CD14-positive monocyte (primary cell): ENCODE measurements at regions not wholly inside any gene's neighbourhood (a gene's known extent, or its start where the extent isn't known, plus 50 kb on each side); places are given as distances from the start of the nearest gene placed in this dataset.

Source experiments
- DNase-seq, 3 donors: peaks; one replicate each; pipeline ENCODE4 v3.0.0-alpha.2; 2011 to 2022
- H2AFZ ChIP-seq: 2 replicates; pipeline ENCODE4 v1.6.0; 2012; ENCODE audit warnings: mild to moderate bottlenecking, low read depth, low read length, inconsistent platforms; ENCODE audit not compliant: insufficient read depth, poor library complexity, severe bottlenecking
- H3K27ac ChIP-seq, 2 donors: 1 replicate in 1 of 2; 2 replicates in 1 of 2; pipeline ENCODE4 v1.5.1; 2012 to 2013; ENCODE audit warnings: low read length in 2 of 2, control low read depth in 1 of 2, inconsistent platforms in 1 of 2, low read depth in 1 of 2, mild to moderate bottlenecking in 1 of 2
- H3K27me3 ChIP-seq, 2 donors: one replicate each; pipeline versions ENCODE4 v1.6.0 to v1.6.1; 2011 to 2013; ENCODE audit warnings: low read length in 2 of 2; ENCODE audit not compliant: control insufficient read depth in 2 of 2, insufficient read depth in 2 of 2
- H3K36me3 ChIP-seq, 2 donors: replicated peaks in 1 of 2; 1 replicate in 1 of 2; 2 replicates in 1 of 2; pipeline versions ENCODE4 v1.5.1 to v1.6.1; 2012 to 2013; ENCODE audit warnings: low read length in 2 of 2, control low read depth in 1 of 2, inconsistent platforms in 1 of 2, mild to moderate bottlenecking in 1 of 2; ENCODE audit not compliant: insufficient read depth in 2 of 2, control insufficient read depth in 1 of 2
- H3K4me1 ChIP-seq, 2 donors: 1 replicate in 1 of 2; 2 replicates in 1 of 2; pipeline versions ENCODE4 v1.5.1 to v1.6.1; 2012 to 2013; ENCODE audit warnings: low read length in 2 of 2, control low read depth in 1 of 2, inconsistent platforms in 1 of 2, mild to moderate bottlenecking in 1 of 2, moderate library complexity in 1 of 2; ENCODE audit not compliant: insufficient read depth in 2 of 2, control insufficient read depth in 1 of 2
- H3K4me2 ChIP-seq: replicated peaks from 2 replicates; pipeline ENCODE3; 2012; ENCODE audit warnings: low read length, moderate library complexity, mild to moderate bottlenecking; ENCODE audit not compliant: poor library complexity, severe bottlenecking; ENCODE audit errors: extremely low read depth
- H3K4me3 ChIP-seq, 3 experiments: fragments of 200-600 bp in 1 of 3; sonication (generic) in 1 of 3; replicated peaks in 1 of 3; 1 replicate in 2 of 3; 2 replicates in 1 of 3; pipeline ENCODE4 v1.5.1; 2011 to 2013; ENCODE audit warnings: low read length in 3 of 3, mild to moderate bottlenecking in 3 of 3, control low read depth in 2 of 3, low read depth in 2 of 3, inconsistent platforms in 1 of 3, moderate library complexity in 1 of 3
- H3K79me2 ChIP-seq: 2 replicates; pipeline ENCODE4 v1.6.0; 2012; ENCODE audit warnings: mild to moderate bottlenecking, control low read depth, inconsistent platforms, low read length, moderate library complexity; ENCODE audit not compliant: insufficient read depth
- H3K9ac ChIP-seq: 2 replicates; pipeline ENCODE4 v1.6.0; 2017; ENCODE audit warnings: low read length, mild to moderate bottlenecking; ENCODE audit not compliant: insufficient read depth, poor library complexity, severe bottlenecking
- H3K9me3 ChIP-seq, 2 donors: replicated peaks in 1 of 2; 1 replicate in 1 of 2; 2 replicates in 1 of 2; pipeline versions ENCODE4 v1.5.1 to v1.6.1; 2012 to 2013; ENCODE audit warnings: low read length in 2 of 2, control low read depth in 1 of 2; ENCODE audit not compliant: control insufficient read depth in 1 of 2, insufficient read depth in 1 of 2
- H4K20me1 ChIP-seq: 2 replicates; pipeline ENCODE4 v1.6.0; 2012; ENCODE audit warnings: mild to moderate bottlenecking, low read length, control low read depth, moderate library complexity; ENCODE audit not compliant: insufficient read depth
- H3K27ac Mint-ChIP-seq, 7 donors: one replicate each; pipeline ENCODE4 v1.8.0; 2020; ENCODE audit warnings: mild to moderate bottlenecking in 7 of 7, mixed read lengths in 7 of 7, moderate library complexity in 6 of 7, inconsistent platforms in 2 of 7
- H3K27me3 Mint-ChIP-seq, 3 donors: one replicate each; pipeline ENCODE4 v1.8.0; 2021 to 2022; ENCODE audit warnings: low read depth in 3 of 3, mild to moderate bottlenecking in 3 of 3, mixed read lengths in 3 of 3, moderate library complexity in 3 of 3, inconsistent platforms in 1 of 3
- H3K36me3 Mint-ChIP-seq, 2 donors: one replicate each; pipeline ENCODE4 v1.8.0; 2020; ENCODE audit warnings: mixed read lengths in 2 of 2, inconsistent platforms in 1 of 2, mild to moderate bottlenecking in 1 of 2
- H3K4me1 Mint-ChIP-seq: one replicate; pipeline ENCODE4 v1.8.0; 2020; ENCODE audit warnings: mild to moderate bottlenecking, mixed read lengths
- H3K4me3 Mint-ChIP-seq, 2 donors: one replicate each; pipeline ENCODE4 v1.8.0; 2020; ENCODE audit warnings: mild to moderate bottlenecking in 2 of 2, mixed read lengths in 2 of 2, moderate library complexity in 1 of 2
- H3K9me3 Mint-ChIP-seq, 7 donors: one replicate each; pipeline ENCODE4 v1.8.0; 2020 to 2022; ENCODE audit warnings: mixed read lengths in 7 of 7, mild to moderate bottlenecking in 6 of 7, moderate library complexity in 6 of 7, inconsistent platforms in 2 of 7
- WGBS: methylation state at CpG from one replicate; pipeline ENCODE4 v1.1.5; 2013; ENCODE audit warnings: missing lambda C conversion rate; ENCODE audit not compliant: insufficient coverage; 5-methylcytosine and 5-hydroxymethylcytosine counted together
- intact Hi-C, 2 donors: fragments of 100-400 bp; cut with micrococcal nuclease; formaldehyde crosslinking; loops; one replicate each; pipeline versions ENCODE4 v1.15.0 to v1.15.1; 2023
- TF ChIP-seq, protein P1 (sequence below): fragments of 200-600 bp; IDR thresholded peaks from one replicate; pipeline ENCODE4 v1.8.0; 2022; ENCODE audit warnings: antibody characterized with exemption, mild to moderate bottlenecking

DNA sequence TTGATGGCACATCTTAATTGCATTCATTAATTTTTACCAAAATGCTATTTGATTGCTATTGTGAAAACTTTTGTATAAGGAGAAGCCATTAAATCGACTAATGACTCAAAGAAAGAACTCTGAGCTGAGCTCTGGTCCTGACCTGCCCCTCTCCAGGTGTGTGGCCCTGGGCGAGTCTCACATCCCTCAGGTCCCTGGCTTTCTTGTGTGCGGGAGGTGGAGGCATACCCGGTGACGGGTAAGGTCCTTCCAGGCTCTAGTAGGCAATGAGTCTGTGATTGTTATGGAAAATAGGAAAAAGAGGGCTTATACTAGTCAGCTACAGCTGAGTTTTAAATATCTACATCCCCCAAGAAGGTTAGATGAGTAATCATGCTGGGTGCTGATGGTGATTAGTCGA is 248.1 kb downstream of the GATA3 start:
- no peak overlapping the region for H2AFZ ChIP-seq
- no peaks in the 10 kb centered on the region for H3K79me2 ChIP-seq
- H3K9me3 Mint-ChIP-seq = peaks cover 0 to 1% (median 0%) of the 10 kb centered on the region in 7 donors
- no peak overlapping the region for H3K4me3 Mint-ChIP-seq
- TF ChIP-seq, protein P1, sequence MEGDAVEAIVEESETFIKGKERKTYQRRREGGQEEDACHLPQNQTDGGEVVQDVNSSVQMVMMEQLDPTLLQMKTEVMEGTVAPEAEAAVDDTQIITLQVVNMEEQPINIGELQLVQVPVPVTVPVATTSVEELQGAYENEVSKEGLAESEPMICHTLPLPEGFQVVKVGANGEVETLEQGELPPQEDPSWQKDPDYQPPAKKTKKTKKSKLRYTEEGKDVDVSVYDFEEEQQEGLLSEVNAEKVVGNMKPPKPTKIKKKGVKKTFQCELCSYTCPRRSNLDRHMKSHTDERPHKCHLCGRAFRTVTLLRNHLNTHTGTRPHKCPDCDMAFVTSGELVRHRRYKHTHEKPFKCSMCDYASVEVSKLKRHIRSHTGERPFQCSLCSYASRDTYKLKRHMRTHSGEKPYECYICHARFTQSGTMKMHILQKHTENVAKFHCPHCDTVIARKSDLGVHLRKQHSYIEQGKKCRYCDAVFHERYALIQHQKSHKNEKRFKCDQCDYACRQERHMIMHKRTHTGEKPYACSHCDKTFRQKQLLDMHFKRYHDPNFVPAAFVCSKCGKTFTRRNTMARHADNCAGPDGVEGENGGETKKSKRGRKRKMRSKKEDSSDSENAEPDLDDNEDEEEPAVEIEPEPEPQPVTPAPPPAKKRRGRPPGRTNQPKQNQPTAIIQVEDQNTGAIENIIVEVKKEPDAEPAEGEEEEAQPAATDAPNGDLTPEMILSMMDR = no peak
- H3K4me2 ChIP-seq = no peak overlapping the region
- no peaks in the 10 kb centered on the region for H4K20me1 ChIP-seq
- no peak for DNase-seq
- H3K27me3 ChIP-seq = no peaks in the 10 kb centered on the region
- H3K9me3 ChIP-seq = no peaks in the 10 kb centered on the region
- H3K27me3 Mint-ChIP-seq = peaks cover 5 to 7% (median 5%) of the 10 kb centered on the region in 3 donors
- no peak overlapping the region for H3K9ac ChIP-seq
- no peak overlapping the region for H3K27ac ChIP-seq
- no peaks in the 10 kb centered on the region for H3K4me1 ChIP-seq
- intact Hi-C loops = no loop called here
- WGBS = no CpG with 5 or more reads among the region's 6 CpGs
- H3K4me1 Mint-ChIP-seq = no peaks in the 10 kb centered on the region
- H3K4me3 ChIP-seq = no peak overlapping the region
- no peak overlapping the region for H3K27ac Mint-ChIP-seq
- no peaks in the 10 kb centered on the region for H3K36me3 ChIP-seq
- H3K36me3 Mint-ChIP-seq = no peaks in the 10 kb centered on the region

DNA sequence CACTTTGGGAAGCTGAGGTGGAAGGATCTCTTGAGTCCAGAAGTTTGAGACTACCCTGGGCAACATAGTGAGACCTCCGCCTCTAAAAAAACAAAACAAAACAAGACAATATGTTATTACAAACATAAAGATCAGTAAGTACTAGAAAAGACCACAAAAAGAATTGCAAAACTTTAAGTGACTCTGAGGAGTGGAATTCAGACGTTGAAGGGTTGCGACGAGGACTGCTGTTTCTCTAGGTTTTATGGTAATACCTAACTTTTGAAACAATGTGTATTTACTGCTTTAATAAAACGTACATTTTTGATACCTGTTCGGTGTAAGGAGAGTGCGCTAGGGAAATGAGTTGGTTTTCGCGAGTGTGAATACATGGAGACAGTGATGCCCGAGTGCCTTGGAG is 250.4 kb downstream of the GATA3 start:
- Histone ChIP-seq H3K27ac (no peak overlapping the region), H3K9me3 (no peaks in the 10 kb centered on the region), H4K20me1 (no peaks in the 10 kb centered on the region), H3K79me2 (no peaks in the 10 kb centered on the region), H2AFZ (no peak overlapping the region), H3K4me2 (no peak overlapping the region), H3K36me3 (no peaks in the 10 kb centered on the region), H3K4me1 (no peaks in the 10 kb centered on the region), H3K9ac (no peak overlapping the region), H3K4me3 (no peak overlapping the region), H3K27me3 (no peaks in the 10 kb centered on the region)
- TF ChIP-seq, protein P1 = no peak
- Mint-ChIP-seq H3K27ac (no peak overlapping the region), H3K27me3 (peaks cover 3 to 9% (median 4%) of the 10 kb centered on the region in 3 donors), H3K9me3 (peaks cover 0 to 1% (median 0%) of the 10 kb centered on the region in 7 donors), H3K4me1 (no peaks in the 10 kb centered on the region), H3K36me3 (no peaks in the 10 kb centered on the region), H3K4me3 (no peak overlapping the region)
- intact Hi-C loops = no loop called here
- no peak for DNase-seq
- WGBS = 97% methylated on average over 9 of the region's 10 CpGs
